ENCODE measurements at regions not wholly inside any gene's neighbourhood (a gene's known extent, or its start where the extent isn't known, plus 50 kb on each side); places are given as distances from the start of the nearest gene placed in this dataset.
"Not testable (repeated sequence)": the region's sequence is repeated elsewhere in the genome, so short reads cannot be mapped to it uniquely, and the experiment has no call there.

GRCh38 chr7:101731502-101732084, 85.8 kb upstream of the CUX1 start:
- ATAC-seq (no peak), DNase-seq (no peak)
- intact Hi-C loops (cut with DNase I, micrococcal nuclease) = no loop called here

- ATAC-seq = peak; percentile 44
- intact Hi-C loops (cut with DNase I, micrococcal nuclease) = no loop called here
- peak; percentile 47 to 67 for DNase-seq
Observed at GRCh38 chr7:101733713-101734475, 83.5 kb upstream of the CUX1 start.

- no peak for DNase-seq
- intact Hi-C loops (cut with DNase I, micrococcal nuclease) = no loop called here
- ATAC-seq = peak; percentile 22
Observed at GRCh38 chr7:101736084-101736483, 81.3 kb upstream of the CUX1 start.

- intact Hi-C loops (cut with DNase I, micrococcal nuclease) = no loop called here
- ATAC-seq = peak; percentile 47
Observed at GRCh38 chr7:101739775-101740398, 77.5 kb upstream of the CUX1 start.

DNA sequence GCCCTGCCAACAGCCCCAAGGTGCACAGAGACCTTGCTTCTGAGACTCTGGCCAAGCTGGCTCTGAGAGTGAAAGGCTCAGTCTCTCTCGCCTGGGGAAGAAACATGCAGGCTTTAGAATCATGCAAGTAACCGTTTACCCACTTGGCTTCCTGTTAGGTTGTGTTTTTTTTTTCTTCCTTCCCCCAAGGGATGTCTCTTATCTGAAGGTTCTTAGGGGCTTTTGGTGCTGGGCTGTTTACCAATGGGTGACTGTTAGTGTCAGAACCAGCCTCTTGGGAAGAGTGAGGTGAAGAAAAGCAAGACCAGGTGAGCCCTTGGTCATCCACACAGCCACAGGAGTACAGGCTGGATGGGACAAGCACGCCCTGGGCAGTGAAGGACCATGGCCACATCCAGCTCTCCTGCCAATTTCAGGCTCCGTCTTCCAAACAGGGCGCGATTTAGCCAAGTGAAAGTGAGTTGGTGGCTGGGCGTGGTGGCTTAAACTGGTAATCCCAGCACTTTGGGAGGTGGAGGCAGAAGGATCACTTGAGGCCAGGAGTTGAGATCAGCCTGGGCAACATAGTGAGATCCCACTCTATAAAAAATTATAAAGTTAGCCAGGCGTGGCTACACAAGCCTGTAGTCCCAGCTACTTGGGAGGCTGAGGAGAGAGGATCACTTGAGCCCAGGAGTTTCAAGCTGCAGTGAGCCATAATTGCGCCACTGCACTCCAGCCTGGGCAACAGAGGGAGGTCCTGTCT, 76.3 kb upstream of the CUX1 start:
- intact Hi-C loops (cut with DNase I, micrococcal nuclease) = no loop called here
- no peak for ATAC-seq
- DNase-seq = no peak

More at GRCh38 chr7:101739775-101740398, 77.5 kb upstream of the CUX1 start:
- no peak for DNase-seq

DNA sequence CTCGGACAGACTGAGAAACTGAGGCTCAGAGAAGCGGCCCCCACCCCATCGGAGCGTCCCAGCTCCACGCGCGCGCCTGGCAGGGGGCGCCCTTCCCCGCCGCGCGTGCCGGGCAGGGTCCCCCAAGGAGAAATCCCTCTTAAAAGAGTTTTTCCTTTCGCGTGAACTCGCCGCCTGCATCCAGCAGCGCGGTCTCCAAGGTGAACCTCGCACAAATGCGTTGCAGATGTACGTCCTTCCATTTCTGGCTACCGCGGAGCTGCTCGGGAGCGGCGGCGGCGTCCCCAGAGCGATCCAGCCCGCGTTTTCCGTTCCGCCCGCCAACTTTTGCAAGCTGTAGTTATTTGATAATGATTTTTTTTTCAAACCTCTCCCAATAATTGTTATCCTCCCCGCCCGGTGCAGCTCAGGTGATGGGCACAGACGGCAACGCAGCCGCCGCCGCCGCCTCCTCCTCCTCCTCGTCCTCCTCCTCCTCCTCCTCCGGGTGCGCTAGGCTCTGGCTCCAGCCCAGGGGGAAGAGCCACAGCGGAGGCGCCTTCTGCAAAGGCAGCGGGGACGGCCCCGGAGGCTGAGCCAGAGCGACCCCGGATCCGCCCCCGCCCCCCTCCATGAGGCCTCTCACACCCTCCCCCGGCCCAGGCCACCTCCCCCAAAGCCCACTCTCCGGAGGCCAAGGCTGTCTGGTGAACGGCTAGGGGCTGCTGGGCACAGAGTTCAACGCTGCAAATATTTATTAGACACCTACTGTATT, 74.0 kb upstream of the CUX1 start:
- DNase-seq (peak; percentile 37 to 75), ATAC-seq (peak; percentile 79)
- intact Hi-C loops (cut with DNase I, micrococcal nuclease) = no loop called here

DNA sequence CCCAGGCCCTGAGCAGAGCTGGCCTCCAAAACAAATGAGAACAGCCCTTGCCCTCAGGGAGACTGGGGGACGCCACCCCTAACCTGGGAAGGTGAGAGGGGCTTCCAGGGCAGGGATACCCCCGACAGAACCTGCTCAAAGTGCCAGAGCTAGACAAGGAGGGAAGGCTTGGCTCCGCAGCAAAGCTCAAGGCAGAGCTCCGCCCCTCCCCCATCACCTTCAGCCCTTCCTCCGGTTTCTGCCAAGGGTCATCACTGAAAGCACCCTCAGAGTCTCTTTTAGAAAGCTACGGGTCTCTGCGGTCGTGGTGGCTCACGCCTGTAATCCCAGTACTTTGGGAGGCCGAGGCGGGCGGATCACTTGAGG, 73.4 kb upstream of the CUX1 start:
- ATAC-seq = peak; percentile 32
- intact Hi-C loops (cut with DNase I, micrococcal nuclease) = no loop called here
- peak in 1 of 2 donors; percentile 44 for DNase-seq

GRCh38 chr7:101744588-101744987, 72.8 kb upstream of the CUX1 start:
- intact Hi-C loops (cut with DNase I, micrococcal nuclease) = no loop called here
- DNase-seq (no peak), ATAC-seq (no peak)

DNA sequence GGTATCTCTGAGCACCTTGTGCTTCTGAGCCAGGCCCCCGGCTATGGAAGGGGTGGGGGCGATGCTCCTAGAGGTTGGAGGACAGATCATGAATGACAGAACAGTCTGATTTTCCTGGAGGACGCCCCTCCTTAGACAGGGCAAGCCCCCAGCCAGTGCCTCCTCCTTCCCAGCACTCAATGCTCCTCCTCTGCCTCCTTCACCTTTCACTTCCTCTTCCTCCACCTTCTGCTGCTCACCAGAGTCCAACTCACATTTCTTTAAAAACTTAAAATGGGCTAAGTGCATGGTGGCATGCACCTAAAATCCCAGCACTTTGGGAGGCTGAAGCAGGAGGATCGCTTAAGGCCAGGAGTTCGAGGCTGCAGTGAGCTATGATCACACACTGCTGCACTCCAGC, 71.1 kb upstream of the CUX1 start:
- DNase-seq = no peak
- intact Hi-C loops (cut with DNase I, micrococcal nuclease) = no loop called here

DNA sequence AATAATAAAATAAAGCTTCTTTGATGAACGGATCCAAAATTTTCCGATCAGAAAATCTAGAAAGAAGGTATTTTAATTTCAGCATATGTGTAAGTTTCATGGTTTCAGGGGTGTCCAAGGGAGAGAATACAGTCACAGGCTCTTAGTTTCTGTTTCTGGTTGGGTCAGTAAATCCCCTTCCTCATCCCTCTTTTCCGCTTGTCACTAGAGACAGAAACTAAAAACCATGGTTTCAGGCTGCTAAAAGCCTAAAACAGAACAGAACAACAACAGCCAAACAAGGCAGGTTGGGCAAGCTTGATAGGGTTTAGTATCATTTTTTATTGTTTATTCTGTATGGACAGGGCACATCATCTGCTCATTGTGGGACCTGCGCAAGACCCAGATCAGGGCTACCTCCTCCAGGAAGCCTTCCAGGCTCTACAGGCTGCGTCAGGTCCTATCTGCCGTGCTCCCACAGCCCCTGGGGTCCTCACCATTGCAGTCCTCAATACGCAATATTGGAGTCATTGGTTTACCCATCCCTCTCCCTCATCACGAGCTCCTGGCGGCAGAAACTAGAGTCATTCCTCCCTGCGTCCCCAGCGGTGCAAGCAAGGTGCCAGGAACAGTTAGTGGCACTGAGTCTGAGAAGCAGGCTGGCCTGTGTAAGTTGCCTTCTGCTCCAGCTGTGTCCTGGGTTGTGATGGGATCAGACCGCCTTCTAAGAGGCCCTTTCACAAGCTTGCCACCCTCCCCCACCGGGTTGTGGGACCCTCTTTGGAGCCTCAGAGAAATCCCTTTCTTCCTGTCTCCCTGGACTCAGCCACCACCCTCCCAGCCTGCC, 70.2 kb upstream of the CUX1 start:
- no peak for ATAC-seq
- intact Hi-C loops (cut with DNase I, micrococcal nuclease) = no loop called here
- DNase-seq = no peak

More for the DNA sequence above, 71.1 kb upstream of the CUX1 start:
- no peak for ATAC-seq

GRCh38 chr7:101747879-101748345, 69.5 kb upstream of the CUX1 start:
- ATAC-seq (no peak), DNase-seq (no peak)
- intact Hi-C loops (cut with DNase I, micrococcal nuclease) = no loop called here

DNA sequence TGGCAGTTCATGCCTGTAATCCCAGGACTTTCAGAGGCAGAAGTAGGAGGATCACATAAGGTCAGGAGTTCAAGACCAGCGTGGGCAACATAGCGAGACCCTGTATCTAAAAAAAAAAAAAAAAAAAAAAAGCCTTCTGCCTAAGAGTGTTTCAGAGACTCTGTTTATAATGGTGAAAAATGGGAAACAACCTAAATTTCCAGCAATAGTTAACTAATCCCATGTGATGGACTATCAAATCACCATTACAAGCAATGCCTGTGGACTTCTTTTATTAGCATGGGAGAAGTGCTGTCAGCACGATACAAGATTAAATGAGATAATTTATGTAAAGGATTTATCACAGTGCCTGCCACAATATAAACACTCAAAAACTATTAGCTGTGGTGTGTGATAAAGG, 67.5 kb upstream of the CUX1 start:
- DNase-seq = no peak
- intact Hi-C loops (cut with DNase I, micrococcal nuclease) = no loop called here
- no peak for ATAC-seq

DNA sequence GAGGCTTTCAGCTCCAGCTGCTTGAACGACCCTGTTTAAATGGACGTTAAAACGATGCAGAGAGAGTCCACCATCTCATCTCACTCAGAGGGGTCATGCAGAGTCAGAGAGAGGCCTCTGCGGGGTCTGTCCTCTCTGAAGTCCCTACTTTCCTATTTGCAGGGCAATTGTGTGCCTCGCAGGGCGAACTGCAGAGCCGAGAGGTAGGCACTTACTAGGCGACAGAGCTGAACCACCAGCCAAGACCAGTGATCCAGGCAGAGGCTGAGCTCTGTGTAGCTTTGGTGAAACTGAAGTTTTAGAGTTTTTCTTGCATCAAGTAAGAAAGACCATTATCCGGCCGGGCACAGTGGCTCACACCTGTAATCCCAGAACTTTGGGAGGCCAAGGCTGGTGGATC, 64.1 kb upstream of the CUX1 start:
- no peak for DNase-seq
- no peak for ATAC-seq
- intact Hi-C loops (cut with DNase I, micrococcal nuclease) = no loop called here

- intact Hi-C loops (cut with DNase I, micrococcal nuclease) = no loop called here
- DNase-seq = no peak
- ATAC-seq = peak; percentile 61
Observed at GRCh38 chr7:101754424-101755159, 62.8 kb upstream of the CUX1 start.

DNA sequence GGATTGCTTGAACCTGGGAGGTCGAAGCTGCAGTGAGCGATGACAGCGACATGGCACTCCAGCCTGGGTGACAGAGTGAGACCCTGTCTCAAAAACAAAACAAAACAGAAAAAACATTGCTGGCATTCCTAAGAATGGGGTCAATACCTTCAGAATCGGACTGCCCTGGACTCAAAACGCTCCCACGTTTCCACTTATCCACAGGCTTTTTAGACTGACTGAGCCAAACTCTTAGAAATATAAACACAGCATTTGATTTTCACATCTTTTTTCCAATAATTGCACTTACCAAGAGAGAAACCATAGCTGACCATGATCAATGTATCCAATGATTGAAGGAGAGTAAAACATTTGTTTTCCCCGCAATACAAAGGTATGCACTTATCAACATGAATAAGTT, 59.5 kb upstream of the CUX1 start:
- DNase-seq (no peak), ATAC-seq (no peak)
- intact Hi-C loops (cut with DNase I, micrococcal nuclease) = no loop called here

- ATAC-seq; intact Hi-C loops (cut with DNase I, micrococcal nuclease); DNase-seq: not testable (repeated sequence)
Observed at GRCh38 chr7:101758519-101758918, 58.9 kb upstream of the CUX1 start.

DNA sequence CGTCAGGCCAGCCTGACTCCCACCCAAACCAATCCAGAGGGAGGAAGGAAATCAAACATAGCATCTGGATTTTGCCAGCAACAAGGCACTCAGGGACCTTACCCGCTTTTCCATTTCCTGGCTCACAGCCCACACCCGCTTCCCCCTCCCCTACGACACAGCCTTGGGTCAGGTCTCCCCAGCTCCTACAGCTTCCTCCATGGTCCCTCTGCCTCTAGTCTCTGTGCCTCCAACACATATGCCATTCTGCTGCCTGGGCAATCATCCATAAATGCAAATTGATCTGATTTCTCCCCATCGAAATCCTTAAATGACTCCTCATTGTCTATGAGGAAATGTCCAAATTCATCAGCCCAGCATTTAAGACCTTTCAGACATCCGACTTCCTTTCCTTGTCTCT, 53.2 kb upstream of the CUX1 start:
- intact Hi-C loops (cut with DNase I, micrococcal nuclease) = no loop called here
- no peak for DNase-seq
- ATAC-seq = no peak

Measured in left colon (tissue), 2 donors.